Epidermal melanocyte (primary cell): ENCODE measurements at regions not wholly inside any gene's neighbourhood (a gene's known extent, or its start where the extent isn't known, plus 50 kb on each side); places are given as distances from the start of the nearest gene placed in this dataset.

Experiments used
- DNase-seq: peaks from one replicate; pipeline ENCODE4 v3.0.0; 2011; ENCODE audit warnings: low spot score; ENCODE audit not compliant: insufficient read length

GRCh38 chr18:66752733-66753132 lies 148.8 kb upstream of the CDH19 start:
- DNase-seq, result no peak

- DNase-seq, result no peak
Observed at GRCh38 chr18:66749481-66750035, 145.7 kb upstream of the CDH19 start.

- DNase-seq, result no peak
Observed at GRCh38 chr18:66749030-66749429, 145.1 kb upstream of the CDH19 start.

- DNase-seq, result no peak
Observed at GRCh38 chr18:66742832-66743231, 138.9 kb upstream of the CDH19 start.

DNA sequence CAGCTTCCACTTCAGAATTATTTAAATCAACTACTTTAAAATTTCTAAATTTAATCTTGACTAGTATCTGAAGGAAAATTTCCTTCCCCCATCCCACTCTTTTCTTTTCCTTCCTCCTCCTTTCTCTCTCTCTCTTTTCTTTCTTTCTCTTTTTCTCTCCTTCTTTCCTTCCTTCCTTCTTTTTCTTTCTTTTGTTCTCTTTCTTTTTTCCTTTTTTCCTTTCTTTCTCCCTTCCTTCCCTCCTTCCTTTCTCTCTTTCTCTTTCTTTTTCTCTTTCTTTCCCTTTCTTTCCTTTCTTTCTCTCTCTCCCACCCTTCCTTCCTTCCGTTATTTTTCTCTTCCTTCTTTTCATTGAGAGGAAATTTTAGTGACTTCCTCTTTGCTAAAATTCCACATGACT lies 132.0 kb upstream of the CDH19 start:
- no peak for DNase-seq

GRCh38 chr18:66734451-66734850 lies 130.6 kb upstream of the CDH19 start:
- DNase-seq, result no peak

GRCh38 chr18:66731890-66732289 lies 128.0 kb upstream of the CDH19 start:
- DNase-seq, result no peak

DNA sequence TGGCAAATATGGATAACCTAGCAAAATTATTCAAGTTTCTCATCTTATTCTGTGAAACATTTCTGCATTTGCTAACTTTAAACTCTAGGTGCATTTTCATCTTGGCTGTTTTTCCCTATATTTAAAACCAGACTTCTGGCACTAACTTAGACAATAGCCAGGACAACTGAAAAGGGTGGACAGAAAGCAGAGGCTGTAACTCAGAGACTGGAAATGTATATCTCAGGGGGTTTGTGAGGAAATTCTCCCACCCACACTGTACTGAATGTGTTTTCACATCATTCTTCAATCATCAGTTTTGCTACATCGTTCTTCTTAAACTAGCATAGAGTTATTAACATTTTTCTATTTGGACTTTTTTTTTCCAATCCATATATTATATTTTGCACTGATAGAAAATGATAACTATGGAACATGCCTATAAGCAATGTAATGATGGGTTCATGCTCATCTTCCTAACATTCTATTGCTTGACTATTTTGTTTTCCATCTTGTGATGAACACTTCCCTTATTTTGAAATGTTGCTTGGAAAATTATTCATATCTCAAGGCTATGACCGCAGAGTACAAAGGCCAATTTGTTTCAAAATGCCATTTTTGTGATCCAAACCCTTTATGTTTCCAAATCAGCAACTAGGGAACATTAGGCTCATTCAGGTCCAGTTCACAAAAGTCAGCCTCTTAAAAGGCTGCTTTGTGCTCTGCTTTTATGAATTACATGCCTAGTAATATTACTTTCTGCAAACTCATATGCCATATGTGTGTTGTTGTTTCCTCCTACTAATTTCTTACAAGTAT lies 125.8 kb upstream of the CDH19 start:
- DNase-seq, result no peak

DNA sequence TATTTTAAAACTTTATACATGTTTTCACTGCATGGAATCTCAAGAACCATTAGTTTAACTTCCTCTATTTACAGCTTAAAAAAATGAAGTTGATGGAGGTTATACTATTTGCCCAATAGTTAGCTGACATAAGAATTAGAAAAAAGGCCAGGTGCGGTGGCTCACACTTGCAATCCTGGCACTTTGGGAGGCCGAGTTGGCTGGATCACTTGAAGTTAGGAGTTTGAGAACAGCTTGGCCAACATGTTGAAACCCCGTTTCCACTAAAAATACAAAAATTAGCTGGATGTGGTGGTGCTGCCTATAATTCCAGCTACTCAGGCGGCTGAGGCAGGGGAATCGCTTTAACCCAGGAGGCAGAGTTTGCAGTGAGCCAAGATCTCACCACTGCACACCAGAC lies 125.1 kb upstream of the CDH19 start:
- no peak for DNase-seq

GRCh38 chr18:66727991-66728390 lies 124.1 kb upstream of the CDH19 start:
- DNase-seq, result no peak

- DNase-seq, result no peak
Observed at GRCh38 chr18:66724664-66725356, 120.9 kb upstream of the CDH19 start.

DNA sequence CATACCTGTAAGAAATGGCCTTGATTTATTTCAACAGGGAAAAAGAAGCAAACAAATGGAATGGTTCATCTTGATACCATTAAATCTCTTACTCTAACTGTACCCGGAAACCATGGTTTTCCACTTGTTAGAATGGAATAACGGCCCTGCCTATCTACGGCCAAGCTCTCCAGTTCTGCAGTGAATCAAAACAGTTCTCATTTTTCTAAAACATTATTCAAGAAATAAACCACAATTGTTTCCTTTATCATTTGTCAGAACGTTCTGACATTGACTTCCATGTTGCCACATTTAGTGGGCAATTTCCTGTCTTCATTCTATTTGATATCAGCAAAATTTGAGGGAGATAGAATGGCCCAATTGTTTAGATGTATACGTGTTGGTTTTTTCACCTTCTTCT lies 118.8 kb upstream of the CDH19 start:
- no peak for DNase-seq

DNA sequence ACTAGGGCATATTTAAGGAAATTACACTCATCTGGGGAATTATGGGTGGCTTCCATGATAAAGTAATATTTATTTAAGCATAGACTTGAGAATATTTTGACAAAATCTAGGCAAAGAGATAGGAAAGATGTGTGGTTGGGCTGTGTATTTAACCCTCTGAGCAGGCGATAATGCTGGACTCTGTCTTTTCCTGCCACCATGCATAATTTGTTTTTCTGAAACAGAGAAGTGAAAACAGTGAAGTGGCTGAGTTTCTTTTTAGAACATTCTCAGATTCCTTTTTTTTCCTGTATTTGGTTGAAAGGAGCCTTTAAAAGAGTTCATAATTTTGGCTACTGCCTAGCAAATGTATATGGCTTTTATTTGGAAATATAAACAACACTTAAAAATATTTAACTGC lies 104.8 kb upstream of the CDH19 start:
- no peak for DNase-seq

- DNase-seq, result no peak
Observed at GRCh38 chr18:66707473-66707872, 103.6 kb upstream of the CDH19 start.

DNA sequence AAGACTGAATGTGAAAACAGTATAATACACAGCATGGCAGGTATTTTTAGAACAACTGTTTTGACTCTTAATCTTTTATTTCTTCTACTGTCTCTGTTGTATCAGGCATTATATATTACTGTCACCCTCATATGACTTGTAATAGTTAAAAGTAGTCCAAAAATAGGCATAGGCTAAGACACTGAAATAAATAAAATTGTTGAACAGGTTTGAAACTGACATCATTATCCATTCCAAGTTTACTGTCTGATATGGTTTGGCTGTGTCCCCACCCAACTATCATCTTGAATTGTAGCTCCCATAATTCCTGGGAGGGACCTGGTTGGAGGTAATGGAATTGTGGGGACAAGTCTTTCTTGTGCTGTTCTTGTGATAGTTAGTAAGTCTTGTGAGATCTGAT lies 91.4 kb upstream of the CDH19 start:
- no peak for DNase-seq

DNA sequence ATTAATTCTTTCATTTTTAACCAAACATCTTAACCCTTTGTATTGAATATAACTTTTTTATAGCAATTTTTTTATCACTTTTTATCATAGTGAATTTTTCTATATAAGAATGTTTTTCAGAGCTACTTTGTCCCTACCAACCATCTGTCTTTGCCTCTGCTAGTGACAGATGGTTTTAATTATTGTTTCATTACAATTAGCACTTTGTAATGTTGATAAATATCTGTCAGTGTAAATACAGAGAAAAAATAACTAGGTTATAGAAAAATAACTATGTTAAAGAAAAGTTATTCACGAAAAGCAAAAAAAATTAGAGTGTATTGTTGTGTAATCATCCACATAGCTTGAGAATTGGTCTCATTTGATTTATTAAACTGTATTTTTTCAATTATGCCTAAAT lies 91.0 kb upstream of the CDH19 start:
- no peak for DNase-seq

- no peak for DNase-seq
Observed at GRCh38 chr18:66687635-66688034, 83.7 kb upstream of the CDH19 start.

- no peak for DNase-seq
Observed at GRCh38 chr18:66682855-66683322, 79.0 kb upstream of the CDH19 start.

DNA sequence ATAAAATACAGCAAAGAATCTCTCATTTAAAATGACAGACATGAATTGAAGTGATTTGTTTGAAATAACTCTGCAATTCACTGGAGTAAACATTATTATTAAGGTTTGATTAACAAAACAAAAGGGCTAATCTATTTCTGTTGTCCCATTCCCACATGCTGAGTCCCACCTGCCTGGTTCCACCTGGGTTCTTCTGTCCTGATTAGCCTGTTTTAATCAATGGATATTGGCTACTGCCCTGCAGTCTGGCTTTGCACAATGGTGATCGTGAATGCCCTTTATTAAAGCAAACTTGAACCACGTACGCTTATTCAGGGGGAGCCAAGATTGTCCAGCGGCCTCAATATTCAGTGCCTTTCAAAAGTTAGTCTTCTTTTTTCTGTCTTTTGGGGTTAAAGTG lies 72.8 kb upstream of the CDH19 start:
- no peak for DNase-seq

- DNase-seq, result no peak
Observed at GRCh38 chr18:66674286-66674685, 70.4 kb upstream of the CDH19 start.

DNA sequence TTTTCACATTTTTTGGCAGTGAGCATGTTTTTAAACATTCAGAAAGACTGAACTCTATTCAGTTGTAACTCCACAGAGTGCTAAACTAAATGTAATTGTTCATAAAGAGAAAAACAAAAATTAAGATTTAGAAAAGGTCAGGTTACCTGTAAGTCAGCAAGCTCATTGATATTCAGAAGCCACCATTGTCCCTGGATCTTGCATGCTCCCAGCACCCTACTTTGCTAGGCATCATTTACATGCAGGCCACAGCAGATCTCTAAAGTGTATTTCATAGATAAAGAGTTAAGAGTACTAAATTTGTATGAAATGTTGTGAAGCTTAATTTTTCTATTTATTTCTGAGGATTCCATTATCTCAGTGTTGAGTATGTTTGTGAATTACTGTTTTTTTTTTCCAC lies 64.8 kb upstream of the CDH19 start:
- DNase-seq, result no peak

GRCh38 chr18:66662632-66663031 lies 58.7 kb upstream of the CDH19 start:
- no peak for DNase-seq

DNA sequence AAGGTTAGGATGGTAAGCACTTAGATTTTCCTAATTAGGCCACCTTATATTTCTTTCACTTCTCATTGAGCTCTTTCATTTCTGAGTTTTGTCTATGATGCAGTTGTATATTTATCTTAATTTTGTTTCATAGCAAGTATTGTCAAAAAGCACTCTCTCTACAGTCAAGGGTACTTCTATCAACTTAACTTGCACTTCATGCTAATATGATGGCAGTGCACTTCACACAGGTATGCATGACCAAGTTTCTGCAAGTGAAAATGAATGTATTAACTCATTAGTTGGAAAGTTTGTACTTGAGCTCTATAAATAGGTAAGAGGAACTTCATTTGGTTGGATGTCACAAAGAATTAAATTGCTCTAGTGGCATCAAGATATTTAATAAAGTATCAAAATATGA lies 51.5 kb upstream of the CDH19 start:
- DNase-seq, result no peak
